ENCODE measurements at regions not wholly inside any gene's neighbourhood (a gene's known extent, or its start where the extent isn't known, plus 50 kb on each side); places are given as distances from the start of the nearest gene placed in this dataset.

DNA sequence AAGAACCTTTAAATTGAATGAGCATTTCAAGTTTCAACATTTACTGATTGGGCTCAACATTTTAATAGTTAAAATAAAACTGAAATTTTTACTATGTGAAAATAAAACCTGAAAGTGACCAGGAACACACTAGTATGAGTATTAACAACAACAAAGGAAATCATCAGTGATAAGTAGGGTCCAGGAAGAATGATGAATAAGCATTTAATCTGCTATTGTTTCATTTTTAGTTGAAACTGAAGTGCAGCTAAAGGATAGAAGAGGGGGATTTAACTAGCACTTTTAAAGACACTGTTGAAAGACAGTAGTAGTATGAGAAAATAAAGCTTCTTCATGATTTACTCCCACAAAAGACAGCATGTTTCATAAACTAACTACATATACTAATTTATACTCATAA is 250.9 kb upstream of the IPO5 start:
- Histone ChIP-seq H3K4me2 (no peak overlapping the region), H3K79me2 (replicated peaks; ENCODE audit: insufficient read depth) (no peaks in the 10 kb centered on the region), H3K4me3 (no peak overlapping the region), H3K36me3 (ENCODE audit: insufficient read depth) (no peaks in the 10 kb centered on the region), H3F3A (replicated peaks; ENCODE audit: low read depth) (no peaks in the 10 kb centered on the region), H3K27ac (ENCODE audit: low read depth) (no peak overlapping the region), H3K9me2 (ENCODE audit: insufficient read depth) (no peaks in the 10 kb centered on the region; the same call in 1 of the 2 replicates), H2AFZ (no peak overlapping the region), H4K20me1 (replicated peaks; ENCODE audit: insufficient read depth) (no peaks in the 10 kb centered on the region), H3K27me3 (ENCODE audit: insufficient read depth) (no peaks in the 10 kb centered on the region), H3K4me1 (ENCODE audit: insufficient read depth) (no peaks in the 10 kb centered on the region)
- ATAC-seq (no peak), DNase-seq (ENCODE audit: low spot score) (no peak)
- no peaks in the 10 kb centered on the region for H3K9me3 Mint-ChIP-seq
- TF ChIP-seq ZNF462 (CRISPR knock-in tag; IDR thresholded peaks at IDR 0.05) (no peak), ZNF114 (CRISPR knock-in tag; IDR thresholded peaks at IDR 0.05) (no peak), ZNF331 (CRISPR knock-in tag; IDR thresholded peaks at IDR 0.05; ENCODE audit: low read depth) (no peak), CREB1 (CRISPR knock-in tag; IDR thresholded peaks at IDR 0.05; ENCODE audit: low read depth) (no peak), JUNB (IDR thresholded peaks at IDR 0.05; ENCODE audit: unreplicated experiment) (no peak)
- TF ChIP-seq, protein P1, sequence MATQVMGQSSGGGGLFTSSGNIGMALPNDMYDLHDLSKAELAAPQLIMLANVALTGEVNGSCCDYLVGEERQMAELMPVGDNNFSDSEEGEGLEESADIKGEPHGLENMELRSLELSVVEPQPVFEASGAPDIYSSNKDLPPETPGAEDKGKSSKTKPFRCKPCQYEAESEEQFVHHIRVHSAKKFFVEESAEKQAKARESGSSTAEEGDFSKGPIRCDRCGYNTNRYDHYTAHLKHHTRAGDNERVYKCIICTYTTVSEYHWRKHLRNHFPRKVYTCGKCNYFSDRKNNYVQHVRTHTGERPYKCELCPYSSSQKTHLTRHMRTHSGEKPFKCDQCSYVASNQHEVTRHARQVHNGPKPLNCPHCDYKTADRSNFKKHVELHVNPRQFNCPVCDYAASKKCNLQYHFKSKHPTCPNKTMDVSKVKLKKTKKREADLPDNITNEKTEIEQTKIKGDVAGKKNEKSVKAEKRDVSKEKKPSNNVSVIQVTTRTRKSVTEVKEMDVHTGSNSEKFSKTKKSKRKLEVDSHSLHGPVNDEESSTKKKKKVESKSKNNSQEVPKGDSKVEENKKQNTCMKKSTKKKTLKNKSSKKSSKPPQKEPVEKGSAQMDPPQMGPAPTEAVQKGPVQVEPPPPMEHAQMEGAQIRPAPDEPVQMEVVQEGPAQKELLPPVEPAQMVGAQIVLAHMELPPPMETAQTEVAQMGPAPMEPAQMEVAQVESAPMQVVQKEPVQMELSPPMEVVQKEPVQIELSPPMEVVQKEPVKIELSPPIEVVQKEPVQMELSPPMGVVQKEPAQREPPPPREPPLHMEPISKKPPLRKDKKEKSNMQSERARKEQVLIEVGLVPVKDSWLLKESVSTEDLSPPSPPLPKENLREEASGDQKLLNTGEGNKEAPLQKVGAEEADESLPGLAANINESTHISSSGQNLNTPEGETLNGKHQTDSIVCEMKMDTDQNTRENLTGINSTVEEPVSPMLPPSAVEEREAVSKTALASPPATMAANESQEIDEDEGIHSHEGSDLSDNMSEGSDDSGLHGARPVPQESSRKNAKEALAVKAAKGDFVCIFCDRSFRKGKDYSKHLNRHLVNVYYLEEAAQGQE (IDR thresholded peaks at IDR 0.05; ENCODE audit: unreplicated experiment) = no peak
- no peaks in the 10 kb centered on the region for H3K27me3 Mint-ChIP-seq (ENCODE audit: insufficient read depth, low read depth, poor library complexity)
- H3K36me3 Mint-ChIP-seq (ENCODE audit: low read depth) = no peaks in the 10 kb centered on the region
- H3K27ac Mint-ChIP-seq = no peak overlapping the region
- H3K4me1 Mint-ChIP-seq = no peaks in the 10 kb centered on the region
- H3K4me3 Mint-ChIP-seq = no peak overlapping the region
